Heart right ventricle (tissue), 16 donors: ENCODE measurements at regions not wholly inside any gene's neighbourhood (a gene's known extent, or its start where the extent isn't known, plus 50 kb on each side); places are given as distances from the start of the nearest gene placed in this dataset.
A peak's percentile ranks its signal among the peaks of the same experiment; 100 is the strongest.

Source experiments
- ATAC-seq, 8 donors: fragments of 200-7000 bp; cut with Tn5 transposase; one replicate each; pipeline ENCODE4 v1.9.1; 2020; ENCODE audit warnings: mild to moderate bottlenecking in 8 of 8, moderate library complexity in 8 of 8, moderate number of reproducible peaks in 1 of 8
- DNase-seq, 2 donors: peaks; one replicate each; pipeline ENCODE4 v3.0.0-alpha.2; 2020
- H3K27ac ChIP-seq, 10 donors: fragments of 200-600 bp; sonication (generic) in 2 of 10; one replicate each; pipeline versions ENCODE4 v1.5.0 to v1.8.0; 2020 to 2022; ENCODE audit warnings: mild to moderate bottlenecking in 3 of 10
- H3K27me3 ChIP-seq, 7 donors: fragments of 200-600 bp; one replicate each; pipeline ENCODE4 v1.8.0; 2021 to 2022; ENCODE audit warnings: mild to moderate bottlenecking in 2 of 7
- H3K36me3 ChIP-seq, 9 donors: fragments of 200-600 bp; sonication (generic) in 1 of 9; one replicate each; pipeline versions ENCODE4 v1.5.0 to v1.8.0; 2020 to 2022; ENCODE audit warnings: mild to moderate bottlenecking in 2 of 9
- H3K4me1 ChIP-seq, 9 donors: fragments of 200-600 bp; sonication (generic) in 1 of 9; one replicate each; pipeline versions ENCODE4 v1.5.0 to v1.8.0; 2020 to 2022; ENCODE audit warnings: mild to moderate bottlenecking in 4 of 9
- H3K4me3 ChIP-seq, 10 donors: fragments of 200-600 bp; sonication (generic) in 2 of 10; one replicate each; pipeline versions ENCODE4 v1.5.0 to v1.8.0; 2020 to 2022; ENCODE audit warnings: mild to moderate bottlenecking in 7 of 10, moderate library complexity in 2 of 10
- H3K9me3 ChIP-seq, 11 donors: fragments of 200-600 bp in 10 of 11; sonication (generic) in 2 of 11; one replicate each; pipeline versions ENCODE4 v1.5.0 to v1.8.0; 2013 to 2022; ENCODE audit warnings: mild to moderate bottlenecking in 2 of 11, control low read depth in 1 of 11, moderate library complexity in 1 of 11
- WGBS, 2 donors: extraction: QIAGEN DNeasy Blood & Tissue Kit; methylation state at CpG; one replicate each; pipeline ENCODE4 v1.1.7; 2013; ENCODE audit warnings: inconsistent platforms in 1 of 2; 5-methylcytosine and 5-hydroxymethylcytosine counted together
- intact Hi-C, 10 donors: fragments of 100-400 bp; cut with DNase I; formaldehyde crosslinking; loops; one replicate each; pipeline versions ENCODE4 v1.11.1 to v1.14.2; 2022
- TF ChIP-seq, protein P1 (sequence below), 9 donors: fragments of 200-600 bp; sonication (generic) in 2 of 9; IDR thresholded peaks; one replicate each; pipeline versions ENCODE4 v1.5.0 to v1.8.0; 2021 to 2022; ENCODE audit warnings: antibody characterized with exemption in 9 of 9, mild to moderate bottlenecking in 5 of 9, moderate library complexity in 1 of 9
- donor health status: Arrhythmogenic right ventricular cardiomyopathy.
- donor health status: ischemic (EF 13 %, LVEDD 7.1; RV severe dilation, severe dysfunction).
- donor health status: healthy with polysubstance abuse.
- donor health status: DM: no; HTN: yes; CAD: no.
- donor health status: DM: no; HTN: no; CAD: no.
- donor health status: ischemic (EF 25% LVEDD 6.9; RV normal size, moderate dysfunction).
- donor health status: ischemic (EF 25% LVEDD 5.7; RV mildly dilated, moderate dysfunction).
- donor health status: healthy.
- donor health status: DM: yes; HTN: yes; CAD: no.
- donor health status: Ischemic cardiomyopathy.
- donor health status: ischemic (EF 35%, LVEDD 5.7; RV mildly dilated, moderate dysfunction).
- donor health status: nonischemic (EF 11% LVEDD 7.7; RV severe dilation, severe dysfunction).
- donor health status: DM: yes; HTN: yes; CAD: no.
- donor health status: PGD.
- donor health status: ischemic (EF 29% LVEDD 5.4; RV normal size, mild dysfunction).
- donor health status: nonischemic (EF 23%, LVEDD 6.1; RV moderate dilation, normal function).

- 30 to 40% methylated on average over 2 of the region's 2 CpGs for WGBS, 2 donors
- DNase-seq (peak; percentile 12 to 18), ATAC-seq (peak in 4 of 8 donors; percentile 11 to 49 (median 36))
- peaks cover 0 to 8% (median 0%) of the 10 kb centered on the region in 11 donors for H3K9me3 ChIP-seq
- no peaks in the 10 kb centered on the region for H3K36me3 ChIP-seq
- H3K27me3 ChIP-seq: no peaks in the 10 kb centered on the region
- intact Hi-C loops: no loop called here
- no peak overlapping the region for H3K27ac ChIP-seq
- TF ChIP-seq, protein P1, sequence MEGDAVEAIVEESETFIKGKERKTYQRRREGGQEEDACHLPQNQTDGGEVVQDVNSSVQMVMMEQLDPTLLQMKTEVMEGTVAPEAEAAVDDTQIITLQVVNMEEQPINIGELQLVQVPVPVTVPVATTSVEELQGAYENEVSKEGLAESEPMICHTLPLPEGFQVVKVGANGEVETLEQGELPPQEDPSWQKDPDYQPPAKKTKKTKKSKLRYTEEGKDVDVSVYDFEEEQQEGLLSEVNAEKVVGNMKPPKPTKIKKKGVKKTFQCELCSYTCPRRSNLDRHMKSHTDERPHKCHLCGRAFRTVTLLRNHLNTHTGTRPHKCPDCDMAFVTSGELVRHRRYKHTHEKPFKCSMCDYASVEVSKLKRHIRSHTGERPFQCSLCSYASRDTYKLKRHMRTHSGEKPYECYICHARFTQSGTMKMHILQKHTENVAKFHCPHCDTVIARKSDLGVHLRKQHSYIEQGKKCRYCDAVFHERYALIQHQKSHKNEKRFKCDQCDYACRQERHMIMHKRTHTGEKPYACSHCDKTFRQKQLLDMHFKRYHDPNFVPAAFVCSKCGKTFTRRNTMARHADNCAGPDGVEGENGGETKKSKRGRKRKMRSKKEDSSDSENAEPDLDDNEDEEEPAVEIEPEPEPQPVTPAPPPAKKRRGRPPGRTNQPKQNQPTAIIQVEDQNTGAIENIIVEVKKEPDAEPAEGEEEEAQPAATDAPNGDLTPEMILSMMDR (IDR thresholded peaks at IDR 0.05): no peak
- no peak overlapping the region for H3K4me3 ChIP-seq
- H3K4me1 ChIP-seq: peaks cover 0 to 14% (median 0%) of the 10 kb centered on the region in 9 donors
Observed at GRCh38 chr4:129822701-129823100, 726.7 kb downstream of the C4orf33 start.

DNA sequence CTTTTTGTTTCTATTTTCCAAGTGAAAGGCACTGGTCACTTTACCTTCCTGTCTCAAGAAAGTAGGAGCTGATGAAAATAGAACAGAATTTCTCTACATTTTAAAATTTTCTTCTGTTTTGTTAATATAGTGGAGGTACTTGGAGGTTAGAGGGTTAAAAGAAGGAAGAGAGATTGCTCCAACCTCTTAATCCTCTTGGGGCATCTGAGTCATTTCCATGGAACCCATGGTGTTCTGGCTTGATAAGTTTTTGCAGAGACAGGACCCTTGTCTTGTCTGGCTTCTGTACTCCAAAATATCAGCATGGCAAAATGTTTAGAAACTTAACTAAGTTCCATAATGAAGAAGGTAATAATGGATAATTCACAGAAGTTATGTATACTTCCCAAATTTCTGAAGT lies 727.2 kb downstream of the C4orf33 start:
- peaks cover 0 to 14% (median 0%) of the 10 kb centered on the region in 9 donors for H3K4me1 ChIP-seq

DNA sequence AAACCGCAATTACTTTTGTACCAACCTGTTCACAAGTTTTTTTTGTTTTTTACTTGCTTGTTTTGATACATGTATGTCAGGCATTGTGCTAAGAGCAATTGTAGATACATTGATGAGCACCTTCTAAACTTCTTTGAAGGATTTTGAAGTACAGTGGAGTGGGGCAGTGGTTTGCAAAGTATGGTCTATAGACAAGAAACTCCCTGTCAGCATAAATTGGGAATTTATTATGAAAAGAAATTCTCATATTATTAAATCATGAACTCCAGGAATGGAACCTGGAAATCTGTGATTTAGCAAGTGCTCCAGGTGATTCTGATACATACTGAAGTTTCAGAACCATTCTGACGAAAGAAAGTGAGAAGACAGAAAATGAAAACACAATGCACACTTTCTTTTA lies 733.4 kb downstream of the C4orf33 start:
- H3K27me3 ChIP-seq: no peaks in the 10 kb centered on the region
- no peaks in the 10 kb centered on the region for H3K36me3 ChIP-seq
- intact Hi-C loops: no loop called here
- 83 to 89% methylated on average over 2 of the region's 2 CpGs for WGBS, 2 donors
- ATAC-seq (no peak), DNase-seq (no peak)
- TF ChIP-seq, protein P1 (IDR thresholded peaks at IDR 0.05): no peak
- H3K9me3 ChIP-seq: peaks cover 0 to 2% (median 0%) of the 10 kb centered on the region in 11 donors
- H3K4me3 ChIP-seq: no peak overlapping the region
- no peaks in the 10 kb centered on the region for H3K4me1 ChIP-seq
- no peak overlapping the region for H3K27ac ChIP-seq

More for the DNA sequence above, 727.2 kb downstream of the C4orf33 start:
- Histone ChIP-seq H3K27ac (no peak overlapping the region), H3K9me3 (peaks cover 0 to 8% (median 0%) of the 10 kb centered on the region in 11 donors), H3K27me3 (no peaks in the 10 kb centered on the region), H3K36me3 (no peaks in the 10 kb centered on the region), H3K4me3 (no peak overlapping the region)
- TF ChIP-seq, protein P1 (IDR thresholded peaks at IDR 0.05): no peak
- DNase-seq (no peak), ATAC-seq (no peak)
- intact Hi-C loops: no loop called here

- H3K36me3 ChIP-seq: no peaks in the 10 kb centered on the region
- no peak overlapping the region for H3K27ac ChIP-seq
- no peaks in the 10 kb centered on the region for H3K27me3 ChIP-seq
- no peaks in the 10 kb centered on the region for H3K4me1 ChIP-seq
- DNase-seq: no peak
- H3K9me3 ChIP-seq: peaks cover 0 to 9% (median 0%) of the 10 kb centered on the region in 11 donors
- 40 to 41% methylated on average over 3 of the region's 3 CpGs for WGBS, 2 donors
- TF ChIP-seq, protein P1 (IDR thresholded peaks at IDR 0.05): no peak
- no peak for ATAC-seq
- no peak overlapping the region for H3K4me3 ChIP-seq
- intact Hi-C loops: no loop called here
Observed at GRCh38 chr4:129839687-129840086, 743.7 kb downstream of the C4orf33 start.
